Neural crest cell (in vitro differentiated cells): ENCODE measurements at regions not wholly inside any gene's neighbourhood (a gene's known extent, or its start where the extent isn't known, plus 50 kb on each side); places are given as distances from the start of the nearest gene placed in this dataset.

Experiments used
- DNase-seq: peaks from one replicate; pipeline ENCODE4 v3.0.0; 2021; ENCODE audit warnings: low read depth, mixed read lengths, low spot score
- H3K27ac Mint-ChIP-seq: one replicate; pipeline ENCODE4 v1.8.0; 2021; ENCODE audit warnings: mild to moderate bottlenecking, mixed read lengths; ENCODE audit not compliant: unreplicated experiment
- H3K27me3 Mint-ChIP-seq: 2 replicates; pipeline ENCODE4 v1.8.0; 2021; ENCODE audit warnings: low read depth, mild to moderate bottlenecking, mixed read lengths
- H3K36me3 Mint-ChIP-seq: 2 replicates; pipeline ENCODE4 v1.8.0; 2021; ENCODE audit warnings: low read depth, mild to moderate bottlenecking, mixed read lengths
- H3K4me1 Mint-ChIP-seq: 2 replicates; pipeline ENCODE4 v1.8.0; 2021; ENCODE audit warnings: mixed read lengths
- H3K4me3 Mint-ChIP-seq: one replicate; pipeline ENCODE4 v1.8.0; 2021; ENCODE audit warnings: mild to moderate bottlenecking, mixed read lengths
- H3K9me3 Mint-ChIP-seq: 2 replicates; pipeline ENCODE4 v1.8.0; 2021; ENCODE audit warnings: mixed read lengths
- CTCF ChIP-seq: fragments of 200-600 bp; sonication (generic); conservative IDR thresholded peaks from 2 replicates; pipeline ENCODE4 v1.5.0; 2021; ENCODE audit warnings: antibody characterized with exemption, mild to moderate bottlenecking

GRCh38 chr13:69109891-69110525 is 997.6 kb upstream of the ATXN8OS start:
- peaks cover 5% of the 10 kb centered on the region for H3K36me3 Mint-ChIP-seq
- H3K4me1 Mint-ChIP-seq, result no peaks in the 10 kb centered on the region
- DNase-seq, result no peak
- peaks cover 11% of the 10 kb centered on the region for H3K9me3 Mint-ChIP-seq
- H3K4me3 Mint-ChIP-seq, result no peak overlapping the region
- TF ChIP-seq CTCF, result no peak
- H3K27me3 Mint-ChIP-seq, result no peaks in the 10 kb centered on the region
- H3K27ac Mint-ChIP-seq, result no peak overlapping the region

GRCh38 chr13:69108486-69108885 is 999.1 kb upstream of the ATXN8OS start:
- no peak overlapping the region for H3K27ac Mint-ChIP-seq
- H3K36me3 Mint-ChIP-seq, result peaks cover 5% of the 10 kb centered on the region
- TF ChIP-seq CTCF, result no peak
- no peak for DNase-seq
- peaks cover 11% of the 10 kb centered on the region for H3K9me3 Mint-ChIP-seq
- H3K4me3 Mint-ChIP-seq, result no peak overlapping the region
- H3K27me3 Mint-ChIP-seq, result no peaks in the 10 kb centered on the region
- H3K4me1 Mint-ChIP-seq, result no peaks in the 10 kb centered on the region

- peaks cover 11% of the 10 kb centered on the region for H3K9me3 Mint-ChIP-seq
Observed at GRCh38 chr13:69107436-69107835, 1000.2 kb upstream of the ATXN8OS start.

GRCh38 chr13:69101841-69102240 is 1005.8 kb upstream of the ATXN8OS start:
- TF ChIP-seq CTCF, result no peak
- Mint-ChIP-seq H3K27me3 (no peaks in the 10 kb centered on the region), H3K9me3 (no peaks in the 10 kb centered on the region), H3K27ac (no peak overlapping the region), H3K4me3 (no peak overlapping the region), H3K36me3 (no peaks in the 10 kb centered on the region), H3K4me1 (no peaks in the 10 kb centered on the region)
- no peak for DNase-seq

More at GRCh38 chr13:69107436-69107835, 1000.2 kb upstream of the ATXN8OS start:
- TF ChIP-seq CTCF, result no peak
- Mint-ChIP-seq H3K27me3 (no peaks in the 10 kb centered on the region), H3K4me1 (no peaks in the 10 kb centered on the region), H3K27ac (no peak overlapping the region), H3K36me3 (peaks cover 5% of the 10 kb centered on the region), H3K4me3 (no peak overlapping the region)
- no peak for DNase-seq

- Mint-ChIP-seq H3K9me3 (no peaks in the 10 kb centered on the region), H3K4me1 (no peaks in the 10 kb centered on the region), H3K4me3 (no peak overlapping the region), H3K36me3 (no peaks in the 10 kb centered on the region), H3K27ac (no peak overlapping the region), H3K27me3 (no peaks in the 10 kb centered on the region)
- DNase-seq, result no peak
- TF ChIP-seq CTCF, result no peak
Observed at GRCh38 chr13:69094485-69094884, 1013.1 kb upstream of the ATXN8OS start.
